M059J (cell line): ENCODE measurements at regions not wholly inside any gene's neighbourhood (a gene's known extent, or its start where the extent isn't known, plus 50 kb on each side); places are given as distances from the start of the nearest gene placed in this dataset.

Source experiments
- DNase-seq: peaks from one replicate; pipeline ENCODE4 v3.0.0-alpha.2; 2012; ENCODE audit warnings: low read depth

- DNase-seq, result peak; percentile 21
Measured at GRCh38 chr21:29441651-29442050, 142.9 kb downstream of the BACH1 start.

DNA sequence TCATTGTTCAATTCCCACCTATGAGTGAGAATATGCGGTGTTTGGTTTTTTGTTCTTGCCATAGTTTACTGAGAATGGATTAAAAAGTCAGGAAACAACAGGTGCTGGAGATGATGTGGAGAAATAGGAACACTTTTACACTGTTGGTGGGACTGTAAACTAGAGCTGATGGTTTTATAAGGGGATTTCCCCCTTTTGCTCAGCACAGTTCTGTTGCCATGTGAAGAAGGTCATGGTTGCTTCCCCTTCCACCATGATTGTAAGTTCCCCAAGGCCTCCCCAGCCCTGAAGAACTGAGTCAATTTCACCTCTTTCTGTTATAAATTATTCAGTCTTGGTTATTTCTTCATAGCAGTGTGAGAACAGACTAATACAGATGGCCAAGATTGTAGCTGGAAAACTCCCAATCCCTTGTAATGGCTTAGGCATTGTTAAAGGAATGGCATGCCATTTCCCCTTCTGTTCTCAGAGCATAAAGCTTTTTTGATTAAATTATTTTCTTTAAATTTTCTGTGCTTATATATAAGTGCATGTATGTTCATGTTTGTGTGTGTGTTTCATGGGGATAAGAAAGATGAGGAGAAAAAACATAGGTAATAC, 144.8 kb downstream of the BACH1 start:
- DNase-seq, result no peak

- no peak for DNase-seq
Measured at GRCh38 chr21:29448766-29449165, 150.0 kb downstream of the BACH1 start.

GRCh38 chr21:29449306-29449950, 150.7 kb downstream of the BACH1 start:
- DNase-seq, result no peak

GRCh38 chr21:29450058-29450457, 151.3 kb downstream of the BACH1 start:
- no peak for DNase-seq

- no peak for DNase-seq
Measured at GRCh38 chr21:29453511-29453910, 154.8 kb downstream of the BACH1 start.

- no peak for DNase-seq
Measured at GRCh38 chr21:29454179-29454578, 155.5 kb downstream of the BACH1 start.

DNA sequence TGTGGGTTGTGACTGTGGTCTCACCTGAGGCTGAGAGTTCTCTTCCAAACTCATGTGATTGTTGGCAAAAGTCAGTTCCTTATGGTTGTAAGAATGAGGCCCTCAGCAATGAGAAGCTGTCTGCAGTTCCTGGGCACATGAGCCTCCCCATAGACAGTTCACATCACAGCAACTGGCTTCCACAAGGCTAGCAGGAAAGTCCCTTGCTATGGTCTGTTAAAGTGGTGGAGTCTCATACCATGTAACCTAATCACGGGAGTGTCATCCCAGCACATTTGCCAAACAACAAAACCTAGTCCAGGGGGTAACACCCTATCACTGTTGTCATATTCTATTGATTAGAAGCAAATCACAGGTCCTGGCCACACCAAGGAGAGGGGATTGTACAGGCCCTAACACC, 163.8 kb downstream of the BACH1 start:
- no peak for DNase-seq

DNA sequence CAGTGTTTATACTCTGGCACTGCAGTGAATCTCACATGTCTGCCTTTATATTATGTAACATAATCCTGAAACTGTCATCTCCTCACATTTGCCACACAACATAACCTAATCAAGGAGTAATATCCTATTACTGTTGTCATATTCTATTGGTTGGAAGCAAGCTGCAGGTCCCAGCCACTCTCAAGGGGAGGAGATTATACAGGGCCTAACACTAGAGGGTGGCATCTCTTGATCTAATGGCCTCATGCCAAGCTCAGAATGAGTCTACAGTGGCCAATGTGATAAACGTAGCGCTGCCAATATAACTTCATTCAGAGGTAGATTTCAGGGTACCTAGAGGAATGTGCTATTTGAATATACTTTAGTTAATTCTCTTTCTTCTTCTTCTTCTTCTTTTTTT, 166.8 kb downstream of the BACH1 start:
- DNase-seq, result no peak

GRCh38 chr21:29466532-29466931, 167.8 kb downstream of the BACH1 start:
- DNase-seq, result no peak

DNA sequence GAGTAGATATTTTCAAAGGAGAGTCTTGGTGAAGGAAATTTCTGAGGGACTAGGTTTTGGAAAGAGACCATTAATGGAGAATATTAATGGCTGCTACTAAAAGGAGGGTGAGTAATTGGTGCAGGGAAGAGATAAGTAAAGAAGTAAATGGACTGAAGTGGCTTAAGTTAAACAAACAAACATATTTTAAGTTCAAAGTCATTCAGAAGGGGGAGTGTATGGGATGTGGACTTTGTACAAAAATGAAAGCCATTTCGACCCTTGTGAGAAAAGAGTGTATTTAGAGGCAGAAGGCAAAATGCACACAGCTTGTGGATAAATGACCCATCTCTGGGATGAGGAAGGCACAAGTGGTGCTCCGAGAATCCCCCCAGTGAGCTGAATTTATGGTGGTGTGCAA, 171.7 kb downstream of the BACH1 start:
- DNase-seq, result no peak

DNA sequence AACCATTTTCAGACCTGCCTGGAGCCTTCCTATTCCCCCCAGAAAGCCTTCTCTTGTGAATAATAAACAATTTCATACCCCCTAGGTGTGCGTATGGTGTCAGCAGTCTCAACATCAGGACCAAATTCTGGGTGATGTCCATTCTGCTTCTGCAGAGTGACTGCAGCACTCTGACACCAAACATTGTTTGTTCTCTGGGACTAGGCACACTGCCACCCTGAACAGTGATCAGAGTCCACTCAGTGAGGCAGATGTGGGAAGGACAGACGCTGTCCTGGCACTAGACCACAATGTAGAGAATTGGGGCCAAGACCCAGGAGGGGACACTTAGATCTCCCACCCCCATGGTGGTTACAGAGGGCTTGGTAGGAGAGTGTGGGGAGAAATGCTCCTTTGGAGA, 175.1 kb downstream of the BACH1 start:
- DNase-seq, result no peak

DNA sequence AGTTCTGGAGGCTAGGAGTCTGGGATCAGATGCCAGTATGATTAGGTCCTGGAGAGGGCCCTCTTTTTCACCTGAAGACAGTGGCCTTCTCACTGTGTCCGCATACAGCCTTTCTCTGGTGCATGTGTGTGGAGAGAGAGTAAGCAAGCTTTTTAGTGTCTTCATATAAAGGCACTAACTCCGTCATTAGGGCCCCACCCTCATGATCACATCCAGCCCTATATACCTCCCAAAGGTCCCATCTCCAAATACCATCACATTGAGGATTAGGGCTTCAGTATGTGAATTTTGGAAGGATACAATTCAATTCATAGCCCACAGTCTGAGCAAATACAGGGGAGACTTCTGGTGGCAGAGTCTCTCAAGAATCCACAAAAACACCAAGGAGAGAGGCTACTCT, 176.6 kb downstream of the BACH1 start:
- no peak for DNase-seq

GRCh38 chr21:29477347-29477746, 178.6 kb downstream of the BACH1 start:
- DNase-seq, result peak; percentile 15

- peak; percentile 91 for DNase-seq
Measured at GRCh38 chr21:29477941-29478340, 179.2 kb downstream of the BACH1 start.

DNA sequence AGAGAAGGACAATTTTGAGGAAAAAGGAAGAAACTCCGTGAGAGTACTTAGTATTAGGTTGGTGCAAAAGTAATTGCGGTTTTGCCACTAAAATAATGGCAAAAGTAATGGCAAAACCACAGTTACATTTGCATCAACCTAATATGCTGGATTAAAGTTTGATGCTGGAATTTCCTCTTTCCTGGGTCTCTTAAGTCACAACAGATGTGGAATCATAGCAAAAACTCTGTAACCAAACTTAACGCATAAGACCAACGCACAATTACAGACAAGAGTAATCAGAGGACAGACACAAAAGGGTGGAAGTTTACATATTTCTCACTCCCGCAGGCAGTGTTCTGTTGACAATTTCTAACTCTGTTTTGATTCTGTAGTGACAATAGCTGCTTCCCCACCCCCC, 182.4 kb downstream of the BACH1 start:
- DNase-seq, result no peak

DNA sequence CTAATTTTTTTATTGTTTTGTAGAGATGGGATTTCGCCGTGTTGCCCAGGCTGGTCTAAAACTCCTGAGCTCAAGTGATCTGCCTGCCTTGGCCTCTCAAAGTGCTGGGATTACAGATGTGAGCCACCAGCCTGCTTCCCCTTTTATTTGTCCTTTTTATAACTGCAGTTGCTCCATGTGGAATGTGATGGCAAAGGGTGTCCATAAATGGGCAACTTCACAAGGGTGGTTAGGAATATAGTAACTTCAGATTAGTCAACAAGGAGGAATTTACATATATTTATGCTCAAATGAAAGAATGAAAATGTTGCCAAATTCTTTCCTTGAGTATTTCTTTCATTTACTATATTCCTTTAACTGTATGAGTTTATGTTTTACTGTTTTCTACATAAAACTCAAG, 182.9 kb downstream of the BACH1 start:
- peak; percentile 72 for DNase-seq

DNA sequence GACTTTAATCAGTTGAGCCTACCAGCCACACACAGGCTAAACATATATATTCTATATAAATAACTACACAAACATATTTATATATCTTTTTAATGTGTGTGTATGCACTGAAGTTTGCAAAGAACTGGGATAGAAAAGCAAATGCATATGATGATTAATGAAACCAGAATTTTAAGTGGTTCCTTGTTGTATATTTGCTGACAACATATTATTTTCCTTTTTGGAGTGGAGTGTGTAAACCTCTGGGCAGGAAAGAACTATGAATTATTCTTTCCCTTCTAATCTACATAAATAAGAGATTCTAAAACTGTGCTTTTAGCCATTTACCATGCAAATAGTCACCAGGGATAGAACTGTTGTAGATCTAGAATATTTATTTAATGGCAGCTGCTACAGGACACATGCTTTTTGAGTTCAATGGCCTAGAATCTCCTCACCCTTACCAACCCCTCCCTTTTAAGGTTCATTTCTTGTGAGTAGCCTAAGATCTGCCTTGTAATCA, 187.6 kb downstream of the BACH1 start:
- no peak for DNase-seq
